Caco-2 (cell line): ENCODE measurements at regions not wholly inside any gene's neighbourhood (a gene's known extent, or its start where the extent isn't known, plus 50 kb on each side); places are given as distances from the start of the nearest gene placed in this dataset.
A peak's percentile ranks its signal among the peaks of the same experiment; 100 is the strongest.

Experiments used
- BruUV-seq: library from RNA; stranded (reverse); fragments of 400-500 nt; replicated peaks from 2 replicates; lab custom pipeline; 2021; lab: Mats Ljungman, UMichigan
- CTCF ChIA-PET: fragments of 300-600 bp; sonication (Branson Sonifier 250); formaldehyde crosslinking; loops from one replicate; lab custom pipeline; 2022; ENCODE audit warnings: antibody characterized with exemption; lab: Charles Lee
- POLR2A ChIA-PET: fragments of 300-600 bp; sonication (Branson Sonifier 250); formaldehyde crosslinking; loops from one replicate; lab custom pipeline; 2022; ENCODE audit warnings: antibody characterized with exemption; lab: Charles Lee
- DNase-seq, 2 experiments: peaks; one replicate each; pipeline versions ENCODE4 v3.0.0 to v3.0.0-alpha.2; 2020 to 2022
- H3K27me3 ChIP-seq: replicated peaks from 2 replicates; pipeline ENCODE4 v1.6.0; 2011; ENCODE audit warnings: low read length; ENCODE audit not compliant: control insufficient read depth, insufficient read depth
- H3K36me3 ChIP-seq: 2 replicates; pipeline ENCODE4 v1.5.1; 2011; ENCODE audit warnings: low read length; ENCODE audit not compliant: control insufficient read depth, insufficient read depth
- H3K4me1 ChIP-seq: fragments of 250-450 bp; sonication (Bioruptor Pico); 2 replicates; pipeline ENCODE4 v1.5.1; 2020; ENCODE audit warnings: mild to moderate bottlenecking
- H3K4me3 ChIP-seq: 2 replicates; pipeline ENCODE4 v1.5.1; 2011; ENCODE audit warnings: low read depth, mild to moderate bottlenecking, control low read depth, low read length
- H3K9me3 ChIP-seq: fragments of 250-450 bp; sonication (Bioruptor Pico); 2 replicates; pipeline ENCODE4 v1.5.1; 2020; ENCODE audit warnings: mild to moderate bottlenecking, moderate library complexity
- H3K27ac Mint-ChIP-seq: one replicate; pipeline ENCODE4 v1.8.0; 2022; ENCODE audit warnings: mixed read lengths; ENCODE audit not compliant: unreplicated experiment
- H3K27me3 Mint-ChIP-seq: one replicate; pipeline ENCODE4 v1.8.0; 2022; ENCODE audit warnings: mixed read lengths; ENCODE audit not compliant: insufficient read depth, unreplicated experiment
- H3K36me3 Mint-ChIP-seq: one replicate; pipeline ENCODE4 v1.8.0; 2022; ENCODE audit warnings: mild to moderate bottlenecking, mixed read lengths; ENCODE audit not compliant: insufficient read depth, unreplicated experiment
- H3K4me1 Mint-ChIP-seq: one replicate; pipeline ENCODE4 v1.8.0; 2022; ENCODE audit warnings: low read depth, mixed read lengths; ENCODE audit not compliant: unreplicated experiment
- H3K4me3 Mint-ChIP-seq: one replicate; pipeline ENCODE4 v1.8.0; 2022; ENCODE audit warnings: mild to moderate bottlenecking, moderate library complexity, mixed read lengths; ENCODE audit not compliant: unreplicated experiment
- H3K9me3 Mint-ChIP-seq: one replicate; pipeline ENCODE4 v1.8.0; 2022; ENCODE audit warnings: mixed read lengths; ENCODE audit not compliant: unreplicated experiment
- intact Hi-C: fragments of 100-400 bp; cut with micrococcal nuclease; formaldehyde crosslinking; loops from one replicate; pipeline ENCODE4 v1.10.0; 2022; ENCODE audit not compliant: unreplicated experiment
- TF ChIP-seq, protein P1 (sequence below), 2 experiments: fragments of 200-600 bp in 1 of 2; IDR thresholded peaks; 1 replicate in 1 of 2; 2 replicates in 1 of 2; pipeline versions ENCODE4 v1.5.1 to v1.8.0; 2011 to 2022; ENCODE audit warnings: antibody characterized with exemption in 1 of 2, control low read depth in 1 of 2, inconsistent platforms in 1 of 2, low read depth in 1 of 2, low read length in 1 of 2, mild to moderate bottlenecking in 1 of 2, moderate library complexity in 1 of 2; ENCODE audit not compliant: insufficient read depth in 1 of 2, severe bottlenecking in 1 of 2, unreplicated experiment in 1 of 2

DNA sequence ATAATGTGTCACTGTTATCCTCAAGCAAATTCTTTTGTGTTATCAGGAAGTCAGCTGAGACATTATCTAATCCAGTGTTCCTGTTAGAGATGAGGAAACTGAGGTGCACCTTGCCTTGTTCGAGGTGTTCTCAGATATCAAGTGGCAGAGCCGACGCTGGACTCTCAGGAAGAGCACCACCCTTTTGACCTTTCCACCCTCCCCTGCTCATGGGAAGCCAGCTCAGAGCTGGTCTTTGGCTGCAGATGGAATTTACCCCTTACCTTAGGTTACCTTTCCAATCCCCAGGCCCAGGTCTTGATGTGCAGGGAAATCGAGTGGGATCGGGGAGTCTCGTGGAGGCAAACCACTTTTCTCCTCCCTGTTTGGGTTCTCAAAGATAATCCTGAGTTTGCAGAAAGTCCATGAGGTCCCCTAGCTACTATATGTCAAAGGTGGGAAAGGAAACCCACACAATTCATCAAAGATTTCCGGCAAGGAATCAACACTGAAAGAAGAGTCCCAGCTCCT lies 62.9 kb upstream of the PIM1 start:
- DNase-seq = no peak
- H3K4me3 ChIP-seq = no peak overlapping the region
- no peak overlapping the region for H3K4me3 Mint-ChIP-seq
- H3K4me1 ChIP-seq = peaks cover 76% of the 10 kb centered on the region
- intact Hi-C loops = no loop called here
- H3K4me1 Mint-ChIP-seq = peaks cover 44% of the 10 kb centered on the region
- POLR2A ChIA-PET = no interaction called here
- peaks cover 30% of the 10 kb centered on the region for H3K36me3 Mint-ChIP-seq
- H3K36me3 ChIP-seq = no peaks in the 10 kb centered on the region
- H3K27me3 ChIP-seq = no peaks in the 10 kb centered on the region
- no TSS peak for BruUV-seq
- H3K9me3 Mint-ChIP-seq = no peaks in the 10 kb centered on the region
- CTCF ChIA-PET = no interaction called here
- no peaks in the 10 kb centered on the region for H3K27me3 Mint-ChIP-seq
- TF ChIP-seq, protein P1, sequence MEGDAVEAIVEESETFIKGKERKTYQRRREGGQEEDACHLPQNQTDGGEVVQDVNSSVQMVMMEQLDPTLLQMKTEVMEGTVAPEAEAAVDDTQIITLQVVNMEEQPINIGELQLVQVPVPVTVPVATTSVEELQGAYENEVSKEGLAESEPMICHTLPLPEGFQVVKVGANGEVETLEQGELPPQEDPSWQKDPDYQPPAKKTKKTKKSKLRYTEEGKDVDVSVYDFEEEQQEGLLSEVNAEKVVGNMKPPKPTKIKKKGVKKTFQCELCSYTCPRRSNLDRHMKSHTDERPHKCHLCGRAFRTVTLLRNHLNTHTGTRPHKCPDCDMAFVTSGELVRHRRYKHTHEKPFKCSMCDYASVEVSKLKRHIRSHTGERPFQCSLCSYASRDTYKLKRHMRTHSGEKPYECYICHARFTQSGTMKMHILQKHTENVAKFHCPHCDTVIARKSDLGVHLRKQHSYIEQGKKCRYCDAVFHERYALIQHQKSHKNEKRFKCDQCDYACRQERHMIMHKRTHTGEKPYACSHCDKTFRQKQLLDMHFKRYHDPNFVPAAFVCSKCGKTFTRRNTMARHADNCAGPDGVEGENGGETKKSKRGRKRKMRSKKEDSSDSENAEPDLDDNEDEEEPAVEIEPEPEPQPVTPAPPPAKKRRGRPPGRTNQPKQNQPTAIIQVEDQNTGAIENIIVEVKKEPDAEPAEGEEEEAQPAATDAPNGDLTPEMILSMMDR (IDR thresholded peaks at IDR 0.05; ENCODE audit: insufficient read depth in 1 of 2, low read depth in 1 of 2, low read length in 1 of 2, severe bottlenecking in 1 of 2, unreplicated experiment in 1 of 2) = no peak
- H3K27ac Mint-ChIP-seq = no peak overlapping the region
- no peaks in the 10 kb centered on the region for H3K9me3 ChIP-seq

DNA sequence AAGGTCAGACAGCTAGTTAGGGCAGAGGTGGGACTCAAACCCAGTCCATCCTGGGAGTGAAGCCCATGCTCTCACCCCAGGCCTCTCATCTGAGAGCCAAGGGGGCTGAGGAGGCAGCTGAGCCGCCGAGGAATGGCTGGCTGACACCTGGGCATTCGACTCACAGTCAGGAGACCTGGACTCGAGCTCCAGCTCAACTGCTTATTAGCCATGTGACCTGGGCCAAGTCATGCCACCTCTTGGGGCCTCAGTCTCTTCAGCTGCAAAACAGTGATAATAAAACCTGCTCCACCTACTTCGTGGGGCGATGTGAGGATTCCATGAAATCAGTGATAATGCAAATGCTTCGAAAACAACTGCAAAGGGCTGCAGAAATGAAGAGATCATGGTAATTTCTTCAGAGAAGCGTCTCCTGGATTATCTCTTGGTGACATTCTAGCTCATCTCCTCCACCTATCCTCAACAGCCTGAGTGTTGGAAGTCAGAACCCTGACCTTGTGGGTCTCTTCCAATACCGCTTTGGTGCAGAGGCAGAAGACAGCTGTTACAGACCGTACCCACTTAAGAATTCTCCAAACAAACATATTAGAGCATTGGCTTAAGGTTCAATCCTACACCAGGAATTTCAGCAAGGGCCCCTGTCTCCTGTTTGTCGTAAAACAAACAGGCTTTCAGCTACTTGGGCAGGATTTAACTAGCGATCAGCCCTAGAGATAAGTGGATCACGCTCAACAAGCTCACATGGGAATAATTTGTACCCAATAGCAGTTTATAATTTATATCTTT lies 60.0 kb upstream of the PIM1 start:
- no TSS peak for BruUV-seq
- CTCF ChIA-PET = interaction anchor here (0.6 to 2.2 kb wide), 8 partner anchors 7 to 62 kb away, joined by 4 to 20 read pairs (median 6); partner anchors contain the start of gene PIM1
- Histone ChIP-seq H3K36me3 (no peaks in the 10 kb centered on the region), H3K9me3 (no peaks in the 10 kb centered on the region), H3K4me1 (peaks cover 54% of the 10 kb centered on the region), H3K4me3 (no peak overlapping the region), H3K27me3 (no peaks in the 10 kb centered on the region)
- Mint-ChIP-seq H3K27me3 (no peaks in the 10 kb centered on the region), H3K36me3 (peaks cover 10% of the 10 kb centered on the region), H3K4me3 (peak overlapping the region; percentile 32), H3K27ac (peak overlapping the region; percentile 67), H3K9me3 (no peaks in the 10 kb centered on the region), H3K4me1 (peaks cover 33% of the 10 kb centered on the region)
- intact Hi-C loops = loop anchor here (1.0 kb wide), 1 partner anchor 8 kb away; no protein-coding TSS in a partner anchor
- TF ChIP-seq, protein P1 (IDR thresholded peaks at IDR 0.05; ENCODE audit: insufficient read depth in 1 of 2, low read depth in 1 of 2, low read length in 1 of 2, severe bottlenecking in 1 of 2, unreplicated experiment in 1 of 2) = no peak
- DNase-seq = no peak
- POLR2A ChIA-PET = interaction anchor here (0.5 to 1.7 kb wide), 9 partner anchors 8 to 94 kb away, joined by 3 to 14 read pairs (median 3); partner anchors contain the start of gene PIM1
